Amniotic stem cell (primary cell): ENCODE measurements at regions not wholly inside any gene's neighbourhood (a gene's known extent, or its start where the extent isn't known, plus 50 kb on each side); places are given as distances from the start of the nearest gene placed in this dataset.

Source experiments
- DNase-seq: peaks from one replicate; lab custom pipeline; 2025; lab: John Stamatoyannopoulos, UW

GRCh38 chr14:49016381-49016780, 569.8 kb downstream of the RPS29 start:
- no peak for DNase-seq

- DNase-seq = no peak
Measured at GRCh38 chr14:49014476-49014875, 571.7 kb downstream of the RPS29 start.

- DNase-seq = no peak
Measured at GRCh38 chr14:49008363-49008762, 577.8 kb downstream of the RPS29 start.

GRCh38 chr14:48991141-48991540, 595.0 kb downstream of the RPS29 start:
- DNase-seq = no peak

GRCh38 chr14:48983351-48983888, 602.8 kb downstream of the RPS29 start:
- DNase-seq = no peak

- DNase-seq = no peak
Measured at GRCh38 chr14:48974994-48975393, 611.2 kb downstream of the RPS29 start.

- no peak for DNase-seq
Measured at GRCh38 chr14:48973151-48973550, 613.0 kb downstream of the RPS29 start.

- no peak for DNase-seq
Measured at GRCh38 chr14:48970943-48971342, 615.2 kb downstream of the RPS29 start.

GRCh38 chr14:48967419-48967818, 618.8 kb downstream of the RPS29 start:
- DNase-seq = no peak

- DNase-seq = no peak
Measured at GRCh38 chr14:48963231-48963790, 622.9 kb downstream of the RPS29 start.

- DNase-seq = no peak
Measured at GRCh38 chr14:48957486-48957885, 628.7 kb downstream of the RPS29 start.

GRCh38 chr14:48955857-48956256, 630.3 kb downstream of the RPS29 start:
- no peak for DNase-seq

GRCh38 chr14:48954446-48954845, 631.7 kb downstream of the RPS29 start:
- DNase-seq = no peak

- DNase-seq = no peak
Measured at GRCh38 chr14:48944809-48945208, 641.4 kb downstream of the RPS29 start.

- DNase-seq = no peak
Measured at GRCh38 chr14:48943913-48944312, 642.3 kb downstream of the RPS29 start.

GRCh38 chr14:48937541-48938195, 648.5 kb downstream of the RPS29 start:
- DNase-seq = no peak

GRCh38 chr14:48936849-48937248, 649.3 kb downstream of the RPS29 start:
- DNase-seq = no peak

- no peak for DNase-seq
Measured at GRCh38 chr14:48936362-48936761, 649.8 kb downstream of the RPS29 start.

GRCh38 chr14:48925184-48925583, 661.0 kb downstream of the RPS29 start:
- DNase-seq = no peak

GRCh38 chr14:48914921-48915320, 671.3 kb downstream of the RPS29 start:
- no peak for DNase-seq

GRCh38 chr14:48914382-48914781, 671.8 kb downstream of the RPS29 start:
- no peak for DNase-seq

- no peak for DNase-seq
Measured at GRCh38 chr14:48900565-48900964, 685.6 kb downstream of the RPS29 start.

GRCh38 chr14:48890333-48890732, 695.8 kb downstream of the RPS29 start:
- DNase-seq = no peak

GRCh38 chr14:48876806-48877340, 709.3 kb downstream of the RPS29 start:
- no peak for DNase-seq
